ENCODE measurements at regions not wholly inside any gene's neighbourhood (a gene's known extent, or its start where the extent isn't known, plus 50 kb on each side); places are given as distances from the start of the nearest gene placed in this dataset.

GRCh38 chr4:165715989-165716388 lies 157.0 kb upstream of the TLL1 start:
- TF ChIP-seq CTCF (IDR thresholded peaks at IDR 0.05; ENCODE audit: low read depth, low read length, poor library complexity, severe bottlenecking) (no peak), EZH2phosphoT487 (IDR thresholded peaks at IDR 0.05; ENCODE audit: borderline replicate concordance, low read length) (no peak)

Measured in DOHH2 (cell line).